GM12873 (cell line): ENCODE measurements at regions not wholly inside any gene's neighbourhood (a gene's known extent, or its start where the extent isn't known, plus 50 kb on each side); places are given as distances from the start of the nearest gene placed in this dataset.

ENCODE experiments used
- CTCF ChIP-seq: IDR thresholded peaks from 2 replicates; pipeline ENCODE4 v1.5.1; 2012; ENCODE audit warnings: low read depth, mild to moderate bottlenecking, moderate library complexity, low read length, control low read depth; ENCODE audit not compliant: insufficient read depth; ENCODE audit errors: missing control alignments

GRCh38 chr4:128579154-128579853, 230.2 kb upstream of the JADE1 start:
- no peak for TF ChIP-seq CTCF

- TF ChIP-seq CTCF = peak; percentile 80
Measured at GRCh38 chr4:128574706-128575105, 234.8 kb upstream of the JADE1 start.

- no peak for TF ChIP-seq CTCF
Measured at GRCh38 chr4:128573781-128574508, 235.6 kb upstream of the JADE1 start.

GRCh38 chr4:128572778-128573241, 236.7 kb upstream of the JADE1 start:
- no peak for TF ChIP-seq CTCF

GRCh38 chr4:128571747-128572146, 237.8 kb upstream of the JADE1 start:
- TF ChIP-seq CTCF = no peak

- TF ChIP-seq CTCF = no peak
Measured at GRCh38 chr4:128570387-128570975, 239.0 kb upstream of the JADE1 start.

- TF ChIP-seq CTCF = no peak
Measured at GRCh38 chr4:128566693-128567092, 242.8 kb upstream of the JADE1 start.
